HepG2 (cell line): ENCODE measurements at regions not wholly inside any gene's neighbourhood (a gene's known extent, or its start where the extent isn't known, plus 50 kb on each side); places are given as distances from the start of the nearest gene placed in this dataset.

Experiments
- ARNTL ChIP-seq: sonication (generic); formaldehyde crosslinking; IDR thresholded peaks from 2 replicates; pipeline ENCODE4 v1.4.0; 2020; ENCODE audit warnings: mild to moderate bottlenecking, missing genetic modification reagents
- BCL6 ChIP-seq: IDR thresholded peaks from 2 replicates; pipeline ENCODE4 v1.6.1; 2016; ENCODE audit warnings: missing genetic modification reagents, missing compliant biosample characterization
- DNMT3B ChIP-seq: conservative IDR thresholded peaks from 2 replicates; pipeline ENCODE4 v1.6.1; 2016; ENCODE audit warnings: missing biosample characterization, control low read depth
- JUNB ChIP-seq: sonication (generic); formaldehyde crosslinking; IDR thresholded peaks from 2 replicates; pipeline ENCODE4 v1.8.0; 2022; ENCODE audit warnings: missing genetic modification reagents, mild to moderate bottlenecking, borderline replicate concordance
- KDM5B ChIP-seq: sonication (generic); formaldehyde crosslinking; IDR thresholded peaks from 2 replicates; pipeline ENCODE4 v1.4.0; 2020; ENCODE audit warnings: missing genetic modification reagents, mild to moderate bottlenecking, borderline replicate concordance
- MXI1 ChIP-seq: IDR thresholded peaks from 3 replicates; pipeline ENCODE4 v1.6.1; 2012; ENCODE audit warnings: low read depth, low read length, inconsistent platforms, borderline replicate concordance
- NFE2 ChIP-seq: sonication (generic); formaldehyde crosslinking; IDR thresholded peaks from 2 replicates; pipeline ENCODE4 v1.4.0; 2020; ENCODE audit warnings: missing genetic modification reagents
- RBAK ChIP-seq: sonication (generic); formaldehyde crosslinking; IDR thresholded peaks from 2 replicates; pipeline ENCODE4 v1.5.1; 2020; ENCODE audit warnings: mild to moderate bottlenecking, missing genetic modification reagents
- SRY ChIP-seq: sonication (generic); formaldehyde crosslinking; IDR thresholded peaks from 2 replicates; pipeline ENCODE4 v1.8.0; 2022; ENCODE audit warnings: mild to moderate bottlenecking, missing genetic modification reagents
- ZBTB20 ChIP-seq: sonication (generic); formaldehyde crosslinking; IDR thresholded peaks from 2 replicates; pipeline ENCODE4 v1.8.1; 2023; ENCODE audit warnings: missing genetic modification reagents, low read depth, mild to moderate bottlenecking, borderline replicate concordance
- ZBTB7A ChIP-seq: sonication (generic); formaldehyde crosslinking; IDR thresholded peaks from 2 replicates; pipeline ENCODE4 v1.8.0; 2022; ENCODE audit warnings: mild to moderate bottlenecking, missing genetic modification reagents
- ZBTB8A ChIP-seq: sonication (generic); formaldehyde crosslinking; IDR thresholded peaks from 2 replicates; pipeline ENCODE4 v1.4.0; 2020; ENCODE audit warnings: mild to moderate bottlenecking, low read depth, missing genetic modification reagents, borderline replicate concordance
- ZFP41 ChIP-seq: sonication (generic); formaldehyde crosslinking; IDR thresholded peaks from 2 replicates; pipeline ENCODE4 v1.4.0; 2020; ENCODE audit warnings: mild to moderate bottlenecking, missing genetic modification reagents, borderline replicate concordance
- ZFP82 ChIP-seq: sonication (generic); formaldehyde crosslinking; IDR thresholded peaks from 2 replicates; pipeline ENCODE4 v1.5.1; 2020; ENCODE audit warnings: mild to moderate bottlenecking, missing genetic modification reagents, borderline replicate concordance
- ZNF136 ChIP-seq: sonication (generic); formaldehyde crosslinking; IDR thresholded peaks from 2 replicates; pipeline ENCODE4 v1.8.1; 2022; ENCODE audit warnings: low read depth, mild to moderate bottlenecking, moderate library complexity, missing genetic modification reagents
- ZNF282 ChIP-seq: fragments of 450-650 bp; IDR thresholded peaks from 2 replicates; pipeline ENCODE4 v1.6.1; 2018; ENCODE audit not compliant: partially characterized antibody
- ZNF331 ChIP-seq: sonication (generic); formaldehyde crosslinking; IDR thresholded peaks from 2 replicates; pipeline ENCODE4 v1.4.0; 2020; ENCODE audit warnings: missing genetic modification reagents
- ZNF501 ChIP-seq: sonication (generic); formaldehyde crosslinking; IDR thresholded peaks from 2 replicates; pipeline ENCODE4 v1.5.1; 2020; ENCODE audit warnings: mild to moderate bottlenecking, moderate library complexity, missing genetic modification reagents
- ZNF775 ChIP-seq: sonication (generic); formaldehyde crosslinking; IDR thresholded peaks from 2 replicates; pipeline ENCODE4 v1.4.0; 2020; ENCODE audit warnings: missing genetic modification reagents, mild to moderate bottlenecking, moderate library complexity, borderline replicate concordance
- TF ChIP-seq, protein P1 (sequence below): fragments of 450-650 bp; IDR thresholded peaks from 2 replicates; pipeline ENCODE4 v1.6.1; 2016
- TF ChIP-seq, protein P2 (sequence below): sonication (generic); formaldehyde crosslinking; IDR thresholded peaks from 2 replicates; pipeline ENCODE4 v1.4.0; 2020; ENCODE audit warnings: missing genetic modification reagents, mild to moderate bottlenecking, borderline replicate concordance
- TF ChIP-seq, protein P3 (sequence below): IDR thresholded peaks from 2 replicates; pipeline ENCODE4 v1.6.1; 2012; ENCODE audit warnings: inconsistent platforms
- TF ChIP-seq, protein P4 (sequence below): sonication (generic); formaldehyde crosslinking; IDR thresholded peaks from 2 replicates; pipeline ENCODE4 v1.4.0; 2020; ENCODE audit warnings: missing genetic modification reagents, low read depth, mild to moderate bottlenecking, borderline replicate concordance

DNA sequence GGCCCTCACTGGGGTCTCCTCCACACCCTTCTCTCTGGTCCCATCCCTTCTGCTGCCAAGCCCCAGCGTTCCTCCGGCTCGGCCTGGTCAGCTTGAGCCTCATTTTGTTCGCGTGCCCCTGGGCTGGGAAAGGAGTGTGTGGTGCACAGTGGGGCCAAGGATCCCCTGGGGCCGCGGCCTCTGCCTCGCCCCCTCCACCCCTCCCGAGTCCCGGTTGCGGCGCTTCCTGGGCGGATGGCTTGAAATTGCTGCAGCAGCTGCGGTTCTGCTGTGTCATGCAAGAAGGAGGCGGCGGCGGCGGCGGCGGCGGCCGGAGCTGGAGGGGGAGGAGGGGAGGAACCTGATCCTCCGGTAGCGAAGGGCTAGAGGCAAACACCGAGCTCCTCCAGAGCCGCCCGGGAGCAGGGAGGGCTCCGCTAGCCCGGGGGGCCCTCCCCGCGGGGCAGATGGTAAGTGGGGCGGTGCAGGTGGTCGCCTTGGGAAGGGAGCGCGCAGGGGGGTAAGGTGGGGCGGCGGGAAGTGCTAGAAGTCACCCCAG lies 217.8 kb upstream of the MKLN1 start (continued):
- TF ChIP-seq ZNF282 (no peak), ARNTL (CRISPR knock-in tag) (peak; percentile 47; the same call in 1 of the 2 replicates), DNMT3B (CRISPR knock-in tag) (no peak), JUNB (CRISPR knock-in tag) (no peak), MXI1 (peak; percentile 18; the same call in 1 of the 3 replicates), ZNF136 (CRISPR knock-in tag) (no peak), ZBTB7A (peak; percentile 79; the same call in 1 of the 2 replicates), ZBTB8A (no peak), ZNF775 (CRISPR knock-in tag) (no peak), ZNF331 (peak; percentile 44; the same call in 1 of the 2 replicates), SRY (CRISPR knock-in tag) (peak; percentile 32; the same call in 1 of the 2 replicates), ZBTB20 (CRISPR knock-in tag) (0 out of 2 replicates have a peak, but pooled peaks have one; percentile 31), KDM5B (peak; percentile 61; the same call in 1 of the 2 replicates), NFE2 (CRISPR knock-in tag) (peak; percentile 93), ZNF501 (CRISPR knock-in tag) (no peak), BCL6 (CRISPR knock-in tag) (peak; percentile 15; the same call in 1 of the 2 replicates), ZFP82 (CRISPR knock-in tag) (no peak), RBAK (no peak), ZFP41 (CRISPR knock-in tag) (no peak)
- TF ChIP-seq, protein P1, sequence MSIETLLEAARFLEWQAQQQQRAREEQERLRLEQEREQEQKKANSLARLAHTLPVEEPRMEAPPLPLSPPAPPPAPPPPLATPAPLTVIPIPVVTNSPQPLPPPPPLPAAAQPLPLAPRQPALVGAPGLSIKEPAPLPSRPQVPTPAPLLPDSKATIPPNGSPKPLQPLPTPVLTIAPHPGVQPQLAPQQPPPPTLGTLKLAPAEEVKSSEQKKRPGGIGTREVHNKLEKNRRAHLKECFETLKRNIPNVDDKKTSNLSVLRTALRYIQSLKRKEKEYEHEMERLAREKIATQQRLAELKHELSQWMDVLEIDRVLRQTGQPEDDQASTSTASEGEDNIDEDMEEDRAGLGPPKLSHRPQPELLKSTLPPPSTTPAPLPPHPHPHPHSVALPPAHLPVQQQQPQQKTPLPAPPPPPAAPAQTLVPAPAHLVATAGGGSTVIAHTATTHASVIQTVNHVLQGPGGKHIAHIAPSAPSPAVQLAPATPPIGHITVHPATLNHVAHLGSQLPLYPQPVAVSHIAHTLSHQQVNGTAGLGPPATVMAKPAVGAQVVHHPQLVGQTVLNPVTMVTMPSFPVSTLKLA = peak; percentile 4; the same call in 1 of the 2 replicates
- TF ChIP-seq, protein P2, sequence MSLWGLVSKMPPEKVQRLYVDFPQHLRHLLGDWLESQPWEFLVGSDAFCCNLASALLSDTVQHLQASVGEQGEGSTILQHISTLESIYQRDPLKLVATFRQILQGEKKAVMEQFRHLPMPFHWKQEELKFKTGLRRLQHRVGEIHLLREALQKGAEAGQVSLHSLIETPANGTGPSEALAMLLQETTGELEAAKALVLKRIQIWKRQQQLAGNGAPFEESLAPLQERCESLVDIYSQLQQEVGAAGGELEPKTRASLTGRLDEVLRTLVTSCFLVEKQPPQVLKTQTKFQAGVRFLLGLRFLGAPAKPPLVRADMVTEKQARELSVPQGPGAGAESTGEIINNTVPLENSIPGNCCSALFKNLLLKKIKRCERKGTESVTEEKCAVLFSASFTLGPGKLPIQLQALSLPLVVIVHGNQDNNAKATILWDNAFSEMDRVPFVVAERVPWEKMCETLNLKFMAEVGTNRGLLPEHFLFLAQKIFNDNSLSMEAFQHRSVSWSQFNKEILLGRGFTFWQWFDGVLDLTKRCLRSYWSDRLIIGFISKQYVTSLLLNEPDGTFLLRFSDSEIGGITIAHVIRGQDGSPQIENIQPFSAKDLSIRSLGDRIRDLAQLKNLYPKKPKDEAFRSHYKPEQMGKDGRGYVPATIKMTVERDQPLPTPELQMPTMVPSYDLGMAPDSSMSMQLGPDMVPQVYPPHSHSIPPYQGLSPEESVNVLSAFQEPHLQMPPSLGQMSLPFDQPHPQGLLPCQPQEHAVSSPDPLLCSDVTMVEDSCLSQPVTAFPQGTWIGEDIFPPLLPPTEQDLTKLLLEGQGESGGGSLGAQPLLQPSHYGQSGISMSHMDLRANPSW (CRISPR knock-in tag) = no peak
- TF ChIP-seq, protein P3, sequence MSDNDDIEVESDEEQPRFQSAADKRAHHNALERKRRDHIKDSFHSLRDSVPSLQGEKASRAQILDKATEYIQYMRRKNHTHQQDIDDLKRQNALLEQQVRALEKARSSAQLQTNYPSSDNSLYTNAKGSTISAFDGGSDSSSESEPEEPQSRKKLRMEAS = peak; percentile 62
- TF ChIP-seq, protein P4, sequence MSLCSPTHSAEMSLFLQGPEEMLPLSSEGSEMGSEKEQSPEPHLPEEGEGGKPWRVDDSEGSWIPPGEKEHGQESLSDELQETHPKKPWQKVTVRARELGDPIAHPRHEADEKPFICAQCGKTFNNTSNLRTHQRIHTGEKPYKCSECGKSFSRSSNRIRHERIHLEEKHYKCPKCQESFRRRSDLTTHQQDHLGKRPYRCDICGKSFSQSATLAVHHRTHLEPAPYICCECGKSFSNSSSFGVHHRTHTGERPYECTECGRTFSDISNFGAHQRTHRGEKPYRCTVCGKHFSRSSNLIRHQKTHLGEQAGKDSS = peak; percentile 54; the same call in 1 of the 2 replicates
